ENCODE measurements at regions not wholly inside any gene's neighbourhood (a gene's known extent, or its start where the extent isn't known, plus 50 kb on each side); places are given as distances from the start of the nearest gene placed in this dataset.

DNA sequence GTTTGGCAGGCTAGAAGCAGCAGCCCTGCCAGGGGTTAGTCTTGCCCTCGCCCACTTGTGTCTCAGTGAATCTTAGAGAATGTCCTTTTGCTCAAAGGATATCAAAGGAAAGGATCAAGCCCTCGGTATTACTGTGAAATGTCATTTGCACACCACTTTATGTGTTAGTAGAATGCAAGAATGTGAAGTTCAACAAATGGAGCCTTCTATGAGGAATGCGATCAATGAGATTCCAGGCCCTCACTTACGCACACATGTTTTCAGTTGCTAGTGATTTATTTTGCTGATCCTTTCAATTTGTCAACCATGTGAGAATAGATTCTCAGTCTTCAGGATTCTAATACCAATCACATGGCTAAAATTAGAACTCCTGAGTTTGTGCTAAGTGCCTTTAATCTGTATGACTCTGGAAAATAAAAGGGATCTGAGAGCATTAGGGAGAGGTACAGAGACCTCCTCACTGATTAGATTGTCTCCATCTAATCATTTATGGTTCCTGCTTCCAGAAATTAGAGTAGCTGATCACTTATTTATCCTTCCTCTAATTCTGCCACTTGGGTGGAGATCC, 123.0 kb upstream of the SP4 start:
- POLR2A ChIA-PET: no interaction called here
- no peaks in the 10 kb centered on the region for H3K36me3 Mint-ChIP-seq (ENCODE audit: low read depth)

DNA sequence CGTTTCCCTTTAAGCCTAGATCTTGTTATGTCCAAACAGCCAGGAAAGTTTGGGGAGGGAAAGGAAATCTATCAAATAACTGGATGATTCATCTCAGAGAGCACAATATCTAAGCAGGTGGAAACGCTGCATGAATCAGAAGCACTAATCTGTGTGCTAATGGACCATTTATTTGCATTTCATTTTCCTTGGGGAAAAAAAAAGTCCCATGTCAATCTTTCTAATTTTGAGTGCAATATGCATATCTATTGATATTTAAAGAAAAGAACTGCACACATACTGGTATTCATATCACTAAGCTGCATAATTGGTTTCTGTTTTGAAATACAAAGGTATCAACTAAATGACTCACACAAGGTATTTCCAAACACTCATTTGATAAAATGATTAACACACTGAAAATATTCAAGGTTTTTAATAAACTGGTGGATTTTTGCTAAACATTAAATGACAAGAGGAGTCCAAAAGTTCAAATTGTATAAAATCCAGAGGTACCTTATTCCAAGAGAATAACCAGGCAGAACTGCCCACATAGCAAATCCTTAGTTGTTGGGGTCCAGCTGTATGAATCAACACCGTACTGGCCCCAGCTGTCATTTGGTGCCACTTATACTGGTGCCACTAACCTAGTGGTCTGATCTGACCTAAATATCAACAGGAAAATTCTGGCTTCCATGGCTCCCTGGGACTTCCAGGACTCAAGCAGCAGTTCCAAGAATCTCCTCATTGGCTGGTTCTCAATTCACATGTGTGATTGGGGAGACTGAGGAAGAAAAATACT, 122.2 kb upstream of the SP4 start:
- no peaks in the 10 kb centered on the region for H3K36me3 Mint-ChIP-seq (ENCODE audit: low read depth)
- H3K9me3 Mint-ChIP-seq: peaks cover 3% of the 10 kb centered on the region
- ATAC-seq (ENCODE audit: poor library complexity) (no peak), DNase-seq (no peak)
- no peak overlapping the region for H3K4me3 Mint-ChIP-seq
- ChIA-PET CTCF (no interaction called here), POLR2A (no interaction called here)
- H3K27me3 Mint-ChIP-seq: no peaks in the 10 kb centered on the region
- no peak overlapping the region for H3K27ac Mint-ChIP-seq
- TF ChIP-seq, protein P1, sequence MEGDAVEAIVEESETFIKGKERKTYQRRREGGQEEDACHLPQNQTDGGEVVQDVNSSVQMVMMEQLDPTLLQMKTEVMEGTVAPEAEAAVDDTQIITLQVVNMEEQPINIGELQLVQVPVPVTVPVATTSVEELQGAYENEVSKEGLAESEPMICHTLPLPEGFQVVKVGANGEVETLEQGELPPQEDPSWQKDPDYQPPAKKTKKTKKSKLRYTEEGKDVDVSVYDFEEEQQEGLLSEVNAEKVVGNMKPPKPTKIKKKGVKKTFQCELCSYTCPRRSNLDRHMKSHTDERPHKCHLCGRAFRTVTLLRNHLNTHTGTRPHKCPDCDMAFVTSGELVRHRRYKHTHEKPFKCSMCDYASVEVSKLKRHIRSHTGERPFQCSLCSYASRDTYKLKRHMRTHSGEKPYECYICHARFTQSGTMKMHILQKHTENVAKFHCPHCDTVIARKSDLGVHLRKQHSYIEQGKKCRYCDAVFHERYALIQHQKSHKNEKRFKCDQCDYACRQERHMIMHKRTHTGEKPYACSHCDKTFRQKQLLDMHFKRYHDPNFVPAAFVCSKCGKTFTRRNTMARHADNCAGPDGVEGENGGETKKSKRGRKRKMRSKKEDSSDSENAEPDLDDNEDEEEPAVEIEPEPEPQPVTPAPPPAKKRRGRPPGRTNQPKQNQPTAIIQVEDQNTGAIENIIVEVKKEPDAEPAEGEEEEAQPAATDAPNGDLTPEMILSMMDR (IDR thresholded peaks at IDR 0.05): no peak
- Histone ChIP-seq H3K4me1 (ENCODE audit: insufficient read depth, low read length) (no peaks in the 10 kb centered on the region), H3K4me3 (ENCODE audit: low read length) (no peak overlapping the region), H3K27me3 (ENCODE audit: control insufficient read depth in 1 of 2, insufficient read depth in 2 of 2, low read length in 2 of 2) (no peaks in the 10 kb centered on the region), H3K36me3 (ENCODE audit: insufficient read depth, low read length) (no peaks in the 10 kb centered on the region), H3K27ac (ENCODE audit: low read depth in 1 of 2, low read length in 2 of 2) (no peak overlapping the region), H3K9me3 (ENCODE audit: control insufficient read depth in 1 of 2, insufficient read depth in 1 of 2, low read length in 2 of 2) (no peaks in the 10 kb centered on the region)
- intact Hi-C loops (cut with DNase I, micrococcal nuclease): no loop called here
- H3K4me1 Mint-ChIP-seq (ENCODE audit: low read depth): no peaks in the 10 kb centered on the region

More for the DNA sequence above, 123.0 kb upstream of the SP4 start:
- no peaks in the 10 kb centered on the region for H3K27me3 Mint-ChIP-seq
- H3K27ac Mint-ChIP-seq: no peak overlapping the region
- Histone ChIP-seq H3K27me3 (ENCODE audit: control insufficient read depth in 1 of 2, insufficient read depth in 2 of 2, low read length in 2 of 2) (no peaks in the 10 kb centered on the region), H3K9me3 (ENCODE audit: control insufficient read depth in 1 of 2, insufficient read depth in 1 of 2, low read length in 2 of 2) (no peaks in the 10 kb centered on the region), H3K4me1 (ENCODE audit: insufficient read depth, low read length) (no peaks in the 10 kb centered on the region), H3K4me3 (ENCODE audit: low read length) (no peak overlapping the region), H3K27ac (ENCODE audit: low read depth in 1 of 2, low read length in 2 of 2) (no peak overlapping the region), H3K36me3 (ENCODE audit: insufficient read depth, low read length) (no peaks in the 10 kb centered on the region)
- no peak overlapping the region for H3K4me3 Mint-ChIP-seq
- CTCF ChIA-PET: no interaction called here
- ATAC-seq (ENCODE audit: poor library complexity) (no peak), DNase-seq (no peak)
- intact Hi-C loops (cut with DNase I, micrococcal nuclease): no loop called here
- H3K4me1 Mint-ChIP-seq (ENCODE audit: low read depth): no peaks in the 10 kb centered on the region
- TF ChIP-seq, protein P1 (IDR thresholded peaks at IDR 0.05): no peak
- peaks cover 3% of the 10 kb centered on the region for H3K9me3 Mint-ChIP-seq

DNA sequence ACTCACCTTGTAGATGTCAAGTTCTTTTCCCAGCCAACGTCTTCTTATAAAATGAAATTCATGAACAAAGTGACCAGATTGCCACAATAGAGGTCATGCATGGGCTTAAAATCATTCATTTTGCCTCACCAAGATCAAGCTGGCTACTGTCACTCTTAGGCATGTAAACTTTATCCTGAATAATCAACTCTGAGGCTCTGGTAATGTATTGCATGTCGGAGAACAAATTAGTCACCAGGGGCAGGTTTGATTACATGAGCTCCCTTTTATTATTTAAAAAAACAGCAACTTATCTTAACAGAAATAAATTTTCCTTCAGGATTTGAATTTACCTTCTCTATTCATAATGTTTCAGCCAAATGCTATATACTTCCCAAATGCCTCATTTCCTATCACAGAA, 112.9 kb upstream of the SP4 start:
- Histone ChIP-seq H3K4me3 (ENCODE audit: low read length) (no peak overlapping the region), H3K27me3 (ENCODE audit: control insufficient read depth in 1 of 2, insufficient read depth in 2 of 2, low read length in 2 of 2) (no peaks in the 10 kb centered on the region), H3K9me3 (ENCODE audit: control insufficient read depth in 1 of 2, insufficient read depth in 1 of 2, low read length in 2 of 2) (peaks cover 0 to 3% of the 10 kb centered on the region in 2 experiments), H3K36me3 (ENCODE audit: insufficient read depth, low read length) (no peaks in the 10 kb centered on the region), H3K27ac (ENCODE audit: low read depth in 1 of 2, low read length in 2 of 2) (no peak overlapping the region), H3K4me1 (ENCODE audit: insufficient read depth, low read length) (no peaks in the 10 kb centered on the region)
- POLR2A ChIA-PET: no interaction called here
- Mint-ChIP-seq H3K27me3 (no peaks in the 10 kb centered on the region), H3K36me3 (ENCODE audit: low read depth) (no peaks in the 10 kb centered on the region), H3K9me3 (peaks cover 4% of the 10 kb centered on the region), H3K4me1 (ENCODE audit: low read depth) (peaks cover 8% of the 10 kb centered on the region), H3K4me3 (no peak overlapping the region), H3K27ac (no peak overlapping the region)
- TF ChIP-seq, protein P1 (IDR thresholded peaks at IDR 0.05): no peak
- intact Hi-C loops (cut with DNase I, micrococcal nuclease): no loop called here
- no peak for DNase-seq
- ATAC-seq (ENCODE audit: poor library complexity): no peak
- CTCF ChIA-PET: no interaction called here
